Mammary epithelial cell (primary cell): ENCODE measurements at regions not wholly inside any gene's neighbourhood (a gene's known extent, or its start where the extent isn't known, plus 50 kb on each side); places are given as distances from the start of the nearest gene placed in this dataset.

Experiments used
- EZH2 ChIP-seq: IDR thresholded peaks from 2 replicates; pipeline ENCODE4 v1.6.1; 2012; ENCODE audit warnings: low read length, inconsistent platforms, borderline replicate concordance
- TF ChIP-seq, protein P1 (sequence below), 2 donors: IDR thresholded peaks in 1 of 2; conservative IDR thresholded peaks in 1 of 2; 2 replicates each; pipeline ENCODE4 v1.5.1; 2011 to 2012; ENCODE audit warnings: inconsistent platforms in 2 of 2, low read length in 2 of 2, mild to moderate bottlenecking in 2 of 2, control low read depth in 1 of 2, low read depth in 1 of 2; ENCODE audit not compliant: insufficient read depth in 1 of 2; ENCODE audit errors: extremely low read depth in 1 of 2

DNA sequence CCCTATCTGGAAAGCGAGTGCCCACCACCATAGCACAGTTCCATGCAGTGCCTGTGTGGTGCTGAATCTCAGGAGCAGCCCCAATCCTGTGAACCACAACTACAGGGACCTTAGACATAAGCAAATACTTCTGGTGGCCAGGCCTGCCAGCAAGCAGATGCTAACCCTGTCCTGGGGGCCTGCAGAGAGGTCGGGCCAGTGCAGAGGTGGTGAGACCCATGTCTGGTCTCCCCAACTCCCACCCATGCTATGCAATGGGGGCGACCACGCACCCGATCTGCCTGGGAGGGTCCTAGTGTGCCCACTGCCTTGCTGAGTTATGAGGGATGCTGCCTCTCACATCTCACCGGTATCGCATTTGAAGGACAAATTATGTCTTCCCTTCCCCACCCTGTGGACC, 151.6 kb upstream of the ZNF337 start:
- TF ChIP-seq, protein P1, sequence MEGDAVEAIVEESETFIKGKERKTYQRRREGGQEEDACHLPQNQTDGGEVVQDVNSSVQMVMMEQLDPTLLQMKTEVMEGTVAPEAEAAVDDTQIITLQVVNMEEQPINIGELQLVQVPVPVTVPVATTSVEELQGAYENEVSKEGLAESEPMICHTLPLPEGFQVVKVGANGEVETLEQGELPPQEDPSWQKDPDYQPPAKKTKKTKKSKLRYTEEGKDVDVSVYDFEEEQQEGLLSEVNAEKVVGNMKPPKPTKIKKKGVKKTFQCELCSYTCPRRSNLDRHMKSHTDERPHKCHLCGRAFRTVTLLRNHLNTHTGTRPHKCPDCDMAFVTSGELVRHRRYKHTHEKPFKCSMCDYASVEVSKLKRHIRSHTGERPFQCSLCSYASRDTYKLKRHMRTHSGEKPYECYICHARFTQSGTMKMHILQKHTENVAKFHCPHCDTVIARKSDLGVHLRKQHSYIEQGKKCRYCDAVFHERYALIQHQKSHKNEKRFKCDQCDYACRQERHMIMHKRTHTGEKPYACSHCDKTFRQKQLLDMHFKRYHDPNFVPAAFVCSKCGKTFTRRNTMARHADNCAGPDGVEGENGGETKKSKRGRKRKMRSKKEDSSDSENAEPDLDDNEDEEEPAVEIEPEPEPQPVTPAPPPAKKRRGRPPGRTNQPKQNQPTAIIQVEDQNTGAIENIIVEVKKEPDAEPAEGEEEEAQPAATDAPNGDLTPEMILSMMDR (conservative IDR thresholded peaks at IDR 0.05 in 1 of 2, IDR thresholded peaks at IDR 0.05 in 1 of 2; ENCODE audit: extremely low read depth in 1 of 2, insufficient read depth in 1 of 2, low read depth in 1 of 2, low read length in 2 of 2) = no peak
- TF ChIP-seq EZH2 = no peak
